PC-9 (cell line): ENCODE measurements at regions not wholly inside any gene's neighbourhood (a gene's known extent, or its start where the extent isn't known, plus 50 kb on each side); places are given as distances from the start of the nearest gene placed in this dataset.

Source experiments
- EZH2 ChIP-seq: fragments of 200-600 bp; sonication (generic); IDR thresholded peaks from 2 replicates; pipeline ENCODE4 v1.8.0; 2017; ENCODE audit warnings: antibody characterized with exemption, low read depth
- TF ChIP-seq, protein P1 (sequence below): fragments of 200-600 bp; sonication (generic); conservative IDR thresholded peaks from 2 replicates; pipeline ENCODE4 v1.6.1; 2017; ENCODE audit warnings: mixed run types, antibody characterized with exemption, mild to moderate bottlenecking, moderate library complexity

- TF ChIP-seq, protein P1, sequence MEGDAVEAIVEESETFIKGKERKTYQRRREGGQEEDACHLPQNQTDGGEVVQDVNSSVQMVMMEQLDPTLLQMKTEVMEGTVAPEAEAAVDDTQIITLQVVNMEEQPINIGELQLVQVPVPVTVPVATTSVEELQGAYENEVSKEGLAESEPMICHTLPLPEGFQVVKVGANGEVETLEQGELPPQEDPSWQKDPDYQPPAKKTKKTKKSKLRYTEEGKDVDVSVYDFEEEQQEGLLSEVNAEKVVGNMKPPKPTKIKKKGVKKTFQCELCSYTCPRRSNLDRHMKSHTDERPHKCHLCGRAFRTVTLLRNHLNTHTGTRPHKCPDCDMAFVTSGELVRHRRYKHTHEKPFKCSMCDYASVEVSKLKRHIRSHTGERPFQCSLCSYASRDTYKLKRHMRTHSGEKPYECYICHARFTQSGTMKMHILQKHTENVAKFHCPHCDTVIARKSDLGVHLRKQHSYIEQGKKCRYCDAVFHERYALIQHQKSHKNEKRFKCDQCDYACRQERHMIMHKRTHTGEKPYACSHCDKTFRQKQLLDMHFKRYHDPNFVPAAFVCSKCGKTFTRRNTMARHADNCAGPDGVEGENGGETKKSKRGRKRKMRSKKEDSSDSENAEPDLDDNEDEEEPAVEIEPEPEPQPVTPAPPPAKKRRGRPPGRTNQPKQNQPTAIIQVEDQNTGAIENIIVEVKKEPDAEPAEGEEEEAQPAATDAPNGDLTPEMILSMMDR: no peak
- no peak for TF ChIP-seq EZH2
Observed at GRCh38 chr5:125004009-125004408, 257.6 kb upstream of the ZNF608 start.
